ENCODE measurements at regions not wholly inside any gene's neighbourhood (a gene's known extent, or its start where the extent isn't known, plus 50 kb on each side); places are given as distances from the start of the nearest gene placed in this dataset.
"Not testable (repeated sequence)": the region's sequence is repeated elsewhere in the genome, so short reads cannot be mapped to it uniquely, and the experiment has no call there.

DNA sequence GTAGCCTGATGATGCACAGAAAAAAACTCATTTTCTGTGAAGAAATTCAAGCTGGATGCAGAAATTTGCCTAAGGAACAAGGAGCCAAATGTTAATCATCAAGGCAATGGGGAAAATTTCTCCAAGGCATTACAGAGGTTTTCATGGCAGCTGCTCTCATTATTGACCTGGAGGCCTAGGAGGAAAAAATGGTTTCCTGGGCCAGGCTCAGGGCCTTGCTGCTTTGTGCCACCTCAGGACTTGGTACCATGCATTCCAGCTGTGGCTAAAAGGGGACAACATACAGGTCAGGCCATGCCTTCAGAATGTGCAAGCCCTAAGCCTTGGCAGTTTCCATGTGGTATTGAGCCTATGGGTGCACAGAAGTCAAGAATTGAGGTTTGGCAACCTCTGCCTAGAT, 1320.1 kb upstream of the MIR17HG start:
- DNase-seq (ENCODE audit: low read depth) = no peak

DNA sequence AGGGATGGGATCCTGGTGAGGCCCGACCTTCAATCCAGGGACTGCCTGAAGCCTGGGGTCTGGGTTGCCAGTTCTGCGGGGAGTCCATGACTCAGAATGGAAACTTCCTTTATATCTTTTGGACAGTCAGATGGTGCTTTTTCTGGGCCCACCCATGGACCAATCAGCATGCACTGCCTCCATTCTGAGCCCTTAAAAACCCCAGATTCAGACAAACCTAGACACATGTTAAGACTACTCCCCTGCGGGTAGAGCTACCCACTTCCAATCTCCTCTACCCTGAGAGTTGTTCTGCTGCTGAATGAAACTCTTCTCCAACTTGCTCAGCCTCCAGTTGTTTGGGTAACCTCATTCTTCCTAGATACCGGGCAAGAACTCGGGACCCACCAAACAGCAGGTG, 1315.2 kb upstream of the MIR17HG start:
- no peak for DNase-seq (ENCODE audit: low read depth)

DNA sequence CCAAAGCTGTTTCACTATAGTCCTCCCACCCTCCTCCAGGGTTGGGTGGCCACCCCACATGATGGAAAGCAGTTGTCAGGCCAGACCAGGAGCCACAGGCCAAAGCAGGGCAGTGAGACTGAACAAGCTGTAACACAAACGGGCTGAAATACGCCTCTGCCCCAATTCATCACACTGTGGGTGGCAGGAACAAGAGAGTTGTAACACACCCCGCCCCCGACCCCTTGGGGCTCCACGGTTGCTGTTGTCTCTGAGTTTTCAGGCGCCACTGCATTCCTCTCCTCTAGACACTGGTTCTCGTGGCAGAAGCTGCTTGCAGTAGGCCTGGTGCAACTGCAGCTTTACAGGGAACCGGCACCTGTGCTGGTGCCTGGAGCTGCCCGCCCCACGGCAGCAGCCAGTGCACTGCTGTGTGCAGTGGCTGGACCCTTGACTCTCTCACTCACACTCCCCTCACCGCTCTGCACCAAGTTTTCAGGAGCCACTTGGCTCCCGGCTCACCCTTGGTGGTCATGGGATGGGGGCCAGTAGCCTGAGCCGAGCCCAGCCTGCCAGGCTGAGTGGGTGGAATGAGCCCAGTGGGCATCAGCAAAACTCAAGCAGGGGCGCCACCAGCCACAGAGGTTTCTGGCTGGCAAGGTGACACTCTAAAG, 1314.5 kb upstream of the MIR17HG start:
- DNase-seq (ENCODE audit: low read depth) = no peak

DNA sequence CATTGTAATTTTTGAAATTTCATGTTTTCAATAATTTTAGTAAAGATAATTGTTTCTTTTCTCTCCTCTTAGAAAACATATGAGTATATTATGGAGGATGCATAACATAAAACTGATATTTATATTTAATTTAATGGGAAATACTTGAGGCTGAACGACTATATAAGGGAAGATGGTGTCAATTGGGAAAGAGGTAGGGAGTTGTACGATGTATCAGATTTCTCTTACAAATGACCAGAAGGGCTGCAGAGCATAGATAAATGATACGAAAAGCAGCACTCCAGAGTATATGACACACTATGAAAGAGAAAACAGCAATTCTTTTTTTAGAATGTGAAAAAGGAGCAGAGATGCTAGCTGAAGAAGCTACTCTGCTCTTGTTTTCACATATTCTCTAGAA, 1308.0 kb upstream of the MIR17HG start:
- DNase-seq (ENCODE audit: low read depth) = no peak

DNA sequence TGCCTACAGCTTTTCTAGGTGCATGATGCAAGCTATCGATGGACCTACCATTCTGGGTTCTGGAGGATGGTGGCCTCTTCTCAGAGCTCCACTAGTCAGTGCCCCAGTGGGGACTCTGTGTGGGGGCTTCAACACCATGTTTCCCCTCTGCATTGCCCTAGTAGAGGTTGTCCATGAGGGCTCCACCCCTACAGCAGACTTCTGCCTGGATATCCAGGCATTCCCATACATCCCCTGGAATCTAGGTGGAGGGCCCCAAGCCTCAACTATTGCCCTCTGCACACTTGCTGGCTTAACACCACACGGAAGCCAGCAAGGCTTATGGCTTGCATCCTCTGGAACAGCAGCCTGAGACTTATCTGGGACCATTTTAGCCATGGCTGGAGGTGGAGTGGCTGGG, 1299.9 kb upstream of the MIR17HG start:
- DNase-seq (ENCODE audit: low read depth) = no peak

DNA sequence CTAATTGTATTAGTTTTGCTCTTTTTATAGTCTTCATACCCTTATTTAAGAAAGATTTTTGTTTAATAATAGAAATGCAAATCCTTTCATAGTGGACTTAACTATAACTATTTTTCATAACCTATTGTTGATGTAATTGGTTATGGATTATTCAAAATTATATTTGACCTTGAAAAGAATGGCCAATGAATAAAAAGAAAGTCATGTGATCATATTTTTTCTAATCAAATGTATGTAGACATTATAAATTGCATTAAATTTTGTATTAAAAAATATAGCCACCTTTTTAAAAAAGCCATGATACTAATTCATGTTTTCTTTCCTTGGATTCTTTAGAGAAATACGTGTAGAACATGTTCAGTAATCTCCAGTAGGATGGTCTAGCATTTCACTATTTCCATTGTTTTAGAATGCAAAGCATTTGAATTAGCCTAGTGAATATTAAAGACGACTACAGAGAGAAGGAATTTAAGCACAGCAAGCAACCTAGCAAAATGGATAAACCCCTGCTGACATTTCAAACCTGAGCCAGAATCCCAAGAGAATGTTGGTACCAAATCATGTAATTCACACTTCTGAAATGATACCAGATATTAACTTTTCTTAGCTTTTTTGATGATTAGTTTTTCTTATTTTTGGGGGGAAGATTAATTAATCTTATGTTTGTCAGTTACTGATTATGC, 1297.4 kb upstream of the MIR17HG start:
- no peak for DNase-seq (ENCODE audit: low read depth)

DNA sequence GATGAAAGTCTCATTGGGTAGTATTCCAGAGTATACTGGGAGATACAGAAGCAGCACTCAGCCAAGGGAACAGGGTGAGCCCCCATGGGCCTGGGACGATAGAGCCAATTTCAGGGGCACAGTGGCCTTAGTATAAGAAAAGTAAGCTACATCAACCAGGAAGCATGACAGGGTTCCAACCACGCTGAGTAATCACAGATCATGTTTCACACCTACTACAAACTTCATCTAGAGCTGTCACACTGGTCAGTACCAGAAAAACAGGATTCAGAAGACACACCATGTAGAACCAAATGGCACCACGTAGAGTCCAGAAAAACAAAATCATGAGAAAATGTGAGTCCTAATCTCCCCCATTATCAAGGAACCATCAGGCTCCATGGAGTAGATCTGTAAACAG, 1292.4 kb upstream of the MIR17HG start:
- peak; percentile 74 for DNase-seq (ENCODE audit: low read depth)

DNA sequence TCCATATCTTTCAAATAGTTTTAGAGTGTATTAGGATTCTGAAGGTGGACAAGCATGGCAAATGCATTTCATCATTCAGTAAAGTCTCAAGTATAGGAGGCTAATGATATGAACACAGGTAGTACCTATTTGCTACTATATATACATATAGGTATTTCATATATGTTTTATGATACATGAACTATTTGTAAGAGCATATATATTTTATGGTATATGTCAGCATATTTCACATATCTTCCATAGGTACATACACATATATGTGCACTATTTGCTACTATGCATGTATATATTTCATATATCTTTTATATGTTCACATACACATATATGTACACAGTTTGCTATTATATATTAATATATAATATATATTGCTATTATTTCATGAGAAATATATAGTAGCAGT, 1291.7 kb upstream of the MIR17HG start:
- no peak for DNase-seq (ENCODE audit: low read depth)

DNA sequence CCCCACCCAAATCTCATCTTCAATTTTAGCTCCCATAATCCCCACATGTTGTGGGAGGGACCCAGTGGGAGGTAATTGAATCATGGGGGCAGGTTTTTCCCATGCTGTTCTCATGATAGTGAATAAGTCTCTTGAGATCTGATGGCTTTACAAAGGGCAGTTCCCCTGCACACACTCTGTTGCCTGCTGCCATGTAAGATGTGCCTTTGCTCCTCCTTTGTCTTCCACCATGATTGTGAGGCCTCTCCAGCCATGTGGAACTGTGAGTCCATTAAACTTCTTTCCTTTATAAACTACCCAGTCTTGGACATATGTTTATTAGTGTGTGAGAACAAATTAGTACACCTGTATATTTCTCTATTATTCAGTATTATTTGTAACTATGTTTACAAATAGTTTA, 1283.3 kb upstream of the MIR17HG start:
- DNase-seq (ENCODE audit: low read depth) = not testable (repeated sequence)

DNA sequence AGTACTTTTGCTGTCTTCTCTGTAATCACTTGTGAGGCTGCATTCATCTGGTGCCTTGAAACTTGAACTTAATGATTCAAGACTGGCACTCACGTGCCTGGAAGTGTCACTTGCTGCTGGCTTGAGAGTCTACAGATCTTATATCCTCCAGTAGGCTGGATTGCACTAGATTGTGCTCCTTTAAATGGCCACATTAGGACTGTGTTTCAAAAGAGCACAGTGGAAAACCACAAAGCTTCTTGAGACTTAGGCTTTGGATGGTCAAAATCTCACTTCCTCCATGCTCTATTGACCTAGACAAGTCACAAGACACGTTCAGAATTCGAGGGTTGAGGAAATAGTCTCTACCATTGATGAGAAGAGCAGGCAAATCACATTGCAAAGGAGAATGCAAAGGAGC, 1278.8 kb upstream of the MIR17HG start:
- no peak for DNase-seq (ENCODE audit: low read depth)

DNA sequence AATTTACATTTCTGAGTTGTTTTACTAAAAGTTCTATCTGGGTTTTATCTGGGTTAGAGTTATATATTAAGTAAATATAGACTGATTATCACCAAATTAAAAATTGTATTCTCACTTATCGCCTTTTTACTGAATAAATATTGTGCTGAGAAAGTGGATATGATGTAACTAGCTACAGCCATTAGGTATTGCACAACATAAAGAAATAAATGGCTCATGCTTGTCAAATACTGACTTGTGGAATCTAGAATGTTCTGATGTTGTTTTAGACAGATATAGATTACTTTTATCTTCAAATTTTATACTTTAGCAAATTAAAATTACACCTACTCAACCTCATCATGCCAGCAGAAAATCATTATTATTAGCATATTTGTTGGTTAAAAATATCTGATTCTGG, 1277.1 kb upstream of the MIR17HG start:
- DNase-seq (ENCODE audit: low read depth) = no peak

DNA sequence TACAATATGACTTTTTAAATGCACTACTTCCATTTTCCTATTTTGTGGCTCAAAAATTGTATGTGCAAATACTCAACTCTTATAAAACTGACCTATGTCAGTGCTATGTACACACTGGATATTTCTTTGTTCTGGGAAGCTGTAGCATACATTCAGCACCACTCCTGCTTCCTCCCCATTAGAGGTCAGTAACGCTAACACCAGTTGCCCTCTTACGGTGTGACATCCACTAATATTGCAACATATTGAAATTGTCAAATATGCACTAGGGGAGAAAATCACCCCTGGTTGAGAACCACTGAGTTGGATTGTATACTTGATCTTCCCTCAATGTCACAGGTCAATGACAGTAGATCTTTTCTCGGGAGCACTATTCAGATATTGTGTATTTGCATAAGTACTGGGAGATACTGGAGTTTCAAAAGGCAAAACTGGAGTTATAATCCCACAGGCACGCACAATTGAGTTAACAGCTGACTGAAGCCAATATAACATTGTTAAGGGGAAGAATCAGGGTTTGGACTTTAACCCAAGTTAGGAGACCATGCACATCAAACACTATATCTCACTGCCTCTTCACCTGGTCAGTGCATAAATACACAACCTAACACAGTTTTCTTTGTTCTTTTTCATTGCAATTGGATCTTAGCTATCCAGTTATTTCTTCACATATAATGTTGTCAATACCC, 1276.5 kb upstream of the MIR17HG start:
- no peak for DNase-seq (ENCODE audit: low read depth)

DNA sequence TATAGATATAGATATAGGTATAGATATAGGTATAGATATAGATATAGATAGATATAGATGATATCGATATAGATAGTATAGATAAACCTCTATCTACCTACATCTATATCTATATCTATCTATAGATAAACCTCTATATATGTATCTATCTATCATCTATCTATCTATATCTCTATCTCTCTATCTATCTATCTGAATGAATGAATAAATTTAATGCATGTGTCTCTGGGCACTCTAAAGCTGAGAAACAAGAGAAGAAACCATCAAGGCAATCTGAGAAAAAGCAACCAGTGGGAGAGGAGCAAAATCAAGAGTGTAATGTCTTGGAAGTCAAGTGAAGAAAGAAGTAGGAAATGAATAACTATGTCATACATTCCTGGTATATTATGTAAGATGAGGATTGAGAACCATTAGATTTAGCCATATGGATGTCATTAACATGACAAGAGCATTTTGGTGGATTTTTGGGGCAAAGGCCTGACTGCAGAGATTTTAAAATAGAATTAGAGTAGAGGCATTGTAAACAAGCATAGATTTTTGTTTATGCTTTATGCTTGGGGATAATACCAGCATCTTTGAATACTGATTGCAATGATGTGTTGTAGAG, 1262.7 kb upstream of the MIR17HG start:
- DNase-seq (ENCODE audit: low read depth) = no peak

DNA sequence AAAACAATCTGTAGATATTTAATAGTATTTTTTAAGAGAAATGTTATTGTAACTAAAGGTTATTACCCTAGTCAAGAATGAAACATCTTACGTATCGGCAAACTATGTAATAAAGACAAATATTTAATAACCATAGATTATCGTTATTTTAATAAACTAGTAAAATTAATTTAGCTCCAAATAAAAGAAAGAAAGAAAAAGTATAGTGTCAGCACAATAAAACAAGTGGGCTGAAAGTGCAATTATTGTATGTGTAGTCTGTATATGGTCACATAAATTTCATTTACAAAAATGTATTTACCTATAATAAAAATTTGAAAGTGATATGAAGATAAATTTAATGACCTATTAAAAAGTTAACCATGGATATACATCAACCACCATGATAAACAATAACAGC, 1258.4 kb upstream of the MIR17HG start:
- no peak for DNase-seq (ENCODE audit: low read depth)

DNA sequence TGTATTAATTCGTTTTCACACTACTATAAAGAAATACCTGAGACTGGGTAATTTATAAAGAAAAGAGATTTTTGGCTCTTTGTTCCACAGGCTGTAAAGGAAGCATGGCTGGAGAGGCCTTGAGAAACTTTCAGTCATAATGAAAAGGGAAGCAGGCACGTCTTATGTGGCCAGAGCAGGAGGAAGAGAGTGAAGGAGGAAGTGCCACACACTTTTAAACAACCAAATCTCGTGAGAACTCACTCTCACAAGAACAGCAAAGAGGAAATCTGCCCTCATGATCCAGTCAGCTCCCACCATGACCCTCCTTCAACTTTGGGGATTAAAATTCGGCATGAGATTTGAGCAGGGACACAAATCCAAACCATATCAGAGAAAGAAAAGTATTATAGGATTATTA, 1255.9 kb upstream of the MIR17HG start:
- no peak for DNase-seq (ENCODE audit: low read depth)

DNA sequence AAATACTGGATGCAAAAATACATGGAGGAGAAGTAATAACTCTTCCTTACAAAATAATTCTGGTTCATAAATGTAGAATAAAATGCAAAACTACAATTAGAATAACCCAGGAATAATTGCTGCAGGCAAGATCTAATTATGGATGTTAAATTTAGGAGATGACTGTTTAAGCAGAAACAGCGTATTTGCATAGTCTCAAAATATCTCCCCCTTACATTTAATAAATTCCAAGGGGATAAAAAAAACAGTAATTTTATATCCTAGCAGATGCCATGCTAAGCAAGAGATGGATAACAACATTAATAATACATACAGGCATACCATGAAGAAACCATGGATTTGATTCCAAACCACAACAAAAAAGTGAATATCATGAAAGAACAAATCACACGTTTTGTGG, 1253.1 kb upstream of the MIR17HG start:
- DNase-seq (ENCODE audit: low read depth) = no peak

DNA sequence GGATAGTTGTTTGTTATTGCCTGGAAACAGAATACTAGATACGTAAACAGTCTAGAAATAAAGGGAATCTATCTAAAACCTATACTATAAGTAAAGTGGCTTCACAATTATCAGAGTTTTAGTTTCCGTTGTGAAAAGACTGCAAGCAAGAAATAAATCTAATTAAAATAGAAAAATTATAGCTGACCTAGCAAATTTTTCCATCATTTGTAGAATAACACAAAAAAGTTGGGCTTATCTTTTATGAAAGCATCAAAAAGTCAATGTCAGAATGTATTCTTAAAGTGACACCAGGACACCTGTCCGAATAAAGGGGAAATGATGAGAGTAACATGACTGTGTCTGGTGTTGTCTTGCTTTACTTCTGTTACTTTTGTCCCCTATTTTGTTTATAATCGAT, 1248.9 kb upstream of the MIR17HG start:
- no peak for DNase-seq (ENCODE audit: low read depth)

DNA sequence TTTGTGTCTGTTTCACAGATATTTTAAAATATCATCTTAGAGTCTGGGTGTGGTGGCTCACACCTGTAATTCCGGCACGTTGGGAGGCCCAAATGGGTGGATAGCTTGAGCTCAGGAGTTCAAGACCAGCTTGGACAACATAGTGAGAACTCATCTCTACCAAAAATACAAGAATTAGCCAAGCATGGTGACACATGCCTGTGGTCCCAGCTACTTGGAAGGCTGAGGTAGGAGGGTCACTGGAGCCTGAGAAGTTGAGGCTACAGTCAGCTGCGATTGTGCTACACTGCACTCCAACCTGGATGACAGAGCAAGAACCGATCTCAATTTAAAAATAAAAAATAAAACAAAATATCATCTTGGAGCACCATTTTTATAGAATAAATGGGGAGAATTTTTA, 1247.6 kb upstream of the MIR17HG start:
- DNase-seq (ENCODE audit: low read depth) = no peak

DNA sequence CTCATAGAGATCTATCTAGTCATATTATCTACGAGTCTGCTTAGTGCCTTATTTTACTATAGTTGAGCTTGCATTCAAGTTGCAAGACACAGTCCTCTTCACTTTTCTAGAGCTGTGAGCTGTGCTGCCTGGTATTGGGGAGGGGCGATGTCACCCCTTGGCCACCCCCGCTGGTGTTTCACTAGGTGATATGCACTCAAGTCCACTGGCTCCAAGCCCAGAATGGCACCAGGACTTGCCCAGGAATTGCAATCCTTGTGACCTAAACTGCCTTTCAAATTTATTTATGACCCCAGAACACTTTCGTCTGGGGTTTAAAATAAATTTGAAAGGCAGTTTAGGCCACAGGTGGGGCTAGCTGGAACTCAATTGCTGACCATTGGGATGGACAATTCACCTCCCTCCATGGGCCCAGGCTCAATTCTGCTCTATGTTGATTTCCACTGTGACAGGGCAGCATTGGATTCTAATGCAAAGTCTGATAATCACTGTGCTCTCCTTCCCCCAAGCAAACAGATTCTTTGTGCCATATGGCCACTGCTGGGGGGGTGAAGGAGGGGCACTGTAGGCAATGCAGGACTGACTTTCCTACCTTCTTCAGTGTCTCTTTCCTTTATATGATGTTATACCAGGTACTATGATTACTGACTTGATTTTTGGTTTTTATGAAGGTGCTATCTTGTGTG, 1244.2 kb upstream of the MIR17HG start:
- no peak for DNase-seq (ENCODE audit: low read depth)

DNA sequence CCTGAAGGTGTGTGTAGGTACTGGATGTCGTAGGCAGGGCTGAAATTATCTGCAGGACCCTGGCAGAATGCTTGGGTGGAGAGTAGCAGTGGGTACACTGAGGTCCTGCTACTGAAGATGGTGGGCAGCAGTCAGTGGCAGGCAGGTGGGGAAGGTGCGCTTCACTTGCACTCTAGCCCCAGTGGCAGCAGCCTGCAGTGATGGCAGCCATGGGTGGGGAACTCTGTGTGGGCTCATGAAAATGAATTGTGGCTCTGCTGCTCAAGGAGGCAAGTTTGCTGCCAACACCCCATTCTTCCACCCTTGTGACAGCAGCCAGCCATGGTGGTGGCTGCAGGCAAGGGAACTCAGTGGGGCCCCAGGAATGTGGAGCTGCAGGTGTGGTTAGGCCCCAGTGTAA, 1242.7 kb upstream of the MIR17HG start:
- no peak for DNase-seq (ENCODE audit: low read depth)

DNA sequence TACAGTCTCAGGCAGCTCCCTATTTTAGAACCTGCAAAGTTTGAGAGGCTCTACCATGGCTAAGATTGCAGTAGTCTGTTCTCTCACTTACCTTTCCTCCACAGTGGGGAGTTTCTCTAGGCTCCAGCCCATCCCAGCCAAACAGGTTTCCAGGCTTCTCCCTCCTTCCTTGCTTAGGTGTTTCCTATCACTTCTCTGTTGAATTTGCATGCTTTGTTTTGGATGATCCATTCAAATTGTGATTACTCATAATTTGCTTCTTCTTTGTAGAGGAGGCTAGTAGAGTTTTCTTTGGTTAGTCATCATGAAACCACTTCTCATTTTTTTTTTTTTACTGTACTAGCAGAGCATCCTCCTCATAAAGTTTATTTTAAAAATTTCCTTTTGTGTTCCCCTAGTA, 1242.2 kb upstream of the MIR17HG start:
- DNase-seq (ENCODE audit: low read depth) = peak; percentile 83

Measured in HT1080 (cell line).